WTC11 (cell line): ENCODE measurements at regions not wholly inside any gene's neighbourhood (a gene's known extent, or its start where the extent isn't known, plus 50 kb on each side); places are given as distances from the start of the nearest gene placed in this dataset.
"Not testable (repeated sequence)": the region's sequence is repeated elsewhere in the genome, so short reads cannot be mapped to it uniquely, and the experiment has no call there.

Experiments used
- CREB1 ChIP-seq: sonication (generic); formaldehyde crosslinking; IDR thresholded peaks from 2 replicates; pipeline ENCODE4 v1.8.0; 2023; ENCODE audit warnings: mild to moderate bottlenecking, missing genetic modification reagents
- CREM ChIP-seq: sonication (generic); formaldehyde crosslinking; IDR thresholded peaks from 2 replicates; pipeline ENCODE4 v1.8.1; 2022; ENCODE audit warnings: mild to moderate bottlenecking, missing genetic modification reagents, moderate library complexity
- ETV6 ChIP-seq: sonication (generic); formaldehyde crosslinking; IDR thresholded peaks from 2 replicates; pipeline ENCODE4 v1.8.1; 2022; ENCODE audit warnings: mild to moderate bottlenecking, missing genetic modification reagents
- KAT7 ChIP-seq: sonication (generic); formaldehyde crosslinking; IDR thresholded peaks from 2 replicates; pipeline ENCODE4 v1.8.1; 2023; ENCODE audit warnings: missing genetic modification reagents, mild to moderate bottlenecking, borderline replicate concordance
- NR2C2 ChIP-seq: sonication (generic); formaldehyde crosslinking; IDR thresholded peaks from 2 replicates; pipeline ENCODE4 v1.8.0; 2022; ENCODE audit warnings: mild to moderate bottlenecking, missing genetic modification reagents
- NR3C1 ChIP-seq: sonication (generic); formaldehyde crosslinking; conservative IDR thresholded peaks from 2 replicates; pipeline ENCODE4 v1.8.1; 2023; ENCODE audit warnings: low read depth, mild to moderate bottlenecking, missing genetic modification reagents
- SP1 ChIP-seq: sonication (generic); formaldehyde crosslinking; conservative IDR thresholded peaks from 2 replicates; pipeline ENCODE4 v1.8.1; 2022; ENCODE audit warnings: missing genetic modification reagents
- TEAD4 ChIP-seq: sonication (generic); formaldehyde crosslinking; IDR thresholded peaks from 2 replicates; pipeline ENCODE4 v1.8.0; 2022; ENCODE audit warnings: mild to moderate bottlenecking, missing genetic modification reagents
- ZNF121 ChIP-seq: sonication (generic); formaldehyde crosslinking; IDR thresholded peaks from 2 replicates; pipeline ENCODE4 v1.8.0; 2023; ENCODE audit warnings: missing genetic modification reagents
- TF ChIP-seq, protein P1 (sequence below): fragments of 200-600 bp; IDR thresholded peaks from 2 replicates; pipeline ENCODE4 v1.8.0; 2022; ENCODE audit warnings: antibody characterized with exemption
- TF ChIP-seq, protein P2 (sequence below): sonication (generic); formaldehyde crosslinking; IDR thresholded peaks from 2 replicates; pipeline ENCODE4 v1.8.0; 2022; ENCODE audit warnings: mild to moderate bottlenecking, missing genetic modification reagents
- TF ChIP-seq, protein P3 (sequence below): sonication (generic); formaldehyde crosslinking; IDR thresholded peaks from 2 replicates; pipeline ENCODE4 v1.8.1; 2023; ENCODE audit warnings: mild to moderate bottlenecking, missing genetic modification reagents, moderate library complexity

DNA sequence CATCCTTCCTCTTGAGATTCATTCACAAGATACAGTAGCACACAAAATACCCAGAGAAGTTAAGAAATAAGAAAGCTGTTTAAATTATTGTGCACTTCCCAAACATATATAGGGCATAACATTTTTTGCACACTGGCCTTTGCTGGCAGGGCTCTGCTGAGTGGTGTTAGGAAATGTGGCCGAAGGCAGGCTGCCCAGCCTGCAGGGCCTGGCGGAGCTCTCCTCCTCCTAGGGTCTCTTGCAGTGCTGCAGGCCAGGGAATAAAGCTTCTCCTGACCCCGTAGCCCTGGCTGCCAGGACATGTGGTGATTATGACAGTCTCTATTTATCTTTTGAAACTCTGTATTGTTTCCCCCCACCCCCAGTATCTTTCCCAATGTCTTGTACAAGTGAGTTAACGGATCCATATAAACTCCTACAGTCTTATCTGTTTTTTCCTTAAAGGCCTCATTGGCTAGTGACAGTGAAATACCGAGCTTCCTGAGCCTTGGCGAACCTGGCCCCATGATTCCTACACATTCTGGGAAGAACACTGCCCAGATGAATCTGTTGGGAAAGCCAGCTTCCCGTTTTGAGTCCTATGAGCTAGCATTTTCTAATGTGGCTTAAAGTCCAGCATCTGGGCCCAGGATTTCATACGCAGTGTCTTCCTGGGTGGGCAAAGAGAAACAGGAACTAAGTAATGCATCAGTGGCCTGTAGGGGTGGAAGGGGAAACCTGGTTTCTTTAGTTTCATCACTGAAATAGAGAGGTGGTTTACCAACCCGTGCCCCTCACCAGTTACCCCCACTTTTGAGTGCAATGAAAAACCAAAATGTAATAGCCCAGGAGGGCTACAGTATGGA lies 310.3 kb downstream of the BCL2L11 start:
- TF ChIP-seq, protein P1, sequence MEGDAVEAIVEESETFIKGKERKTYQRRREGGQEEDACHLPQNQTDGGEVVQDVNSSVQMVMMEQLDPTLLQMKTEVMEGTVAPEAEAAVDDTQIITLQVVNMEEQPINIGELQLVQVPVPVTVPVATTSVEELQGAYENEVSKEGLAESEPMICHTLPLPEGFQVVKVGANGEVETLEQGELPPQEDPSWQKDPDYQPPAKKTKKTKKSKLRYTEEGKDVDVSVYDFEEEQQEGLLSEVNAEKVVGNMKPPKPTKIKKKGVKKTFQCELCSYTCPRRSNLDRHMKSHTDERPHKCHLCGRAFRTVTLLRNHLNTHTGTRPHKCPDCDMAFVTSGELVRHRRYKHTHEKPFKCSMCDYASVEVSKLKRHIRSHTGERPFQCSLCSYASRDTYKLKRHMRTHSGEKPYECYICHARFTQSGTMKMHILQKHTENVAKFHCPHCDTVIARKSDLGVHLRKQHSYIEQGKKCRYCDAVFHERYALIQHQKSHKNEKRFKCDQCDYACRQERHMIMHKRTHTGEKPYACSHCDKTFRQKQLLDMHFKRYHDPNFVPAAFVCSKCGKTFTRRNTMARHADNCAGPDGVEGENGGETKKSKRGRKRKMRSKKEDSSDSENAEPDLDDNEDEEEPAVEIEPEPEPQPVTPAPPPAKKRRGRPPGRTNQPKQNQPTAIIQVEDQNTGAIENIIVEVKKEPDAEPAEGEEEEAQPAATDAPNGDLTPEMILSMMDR: not testable (repeated sequence)
- TF ChIP-seq, protein P2, sequence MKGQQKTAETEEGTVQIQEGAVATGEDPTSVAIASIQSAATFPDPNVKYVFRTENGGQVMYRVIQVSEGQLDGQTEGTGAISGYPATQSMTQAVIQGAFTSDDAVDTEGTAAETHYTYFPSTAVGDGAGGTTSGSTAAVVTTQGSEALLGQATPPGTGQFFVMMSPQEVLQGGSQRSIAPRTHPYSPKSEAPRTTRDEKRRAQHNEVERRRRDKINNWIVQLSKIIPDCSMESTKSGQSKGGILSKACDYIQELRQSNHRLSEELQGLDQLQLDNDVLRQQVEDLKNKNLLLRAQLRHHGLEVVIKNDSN: not testable (repeated sequence)
- TF ChIP-seq CREM (CRISPR knock-in tag); SP1 (CRISPR knock-in tag); ETV6 (CRISPR knock-in tag); NR2C2 (CRISPR knock-in tag); NR3C1 (CRISPR knock-in tag); CREB1 (CRISPR knock-in tag); KAT7; ZNF121 (CRISPR knock-in tag); TEAD4: not testable (repeated sequence)
- TF ChIP-seq, protein P3, sequence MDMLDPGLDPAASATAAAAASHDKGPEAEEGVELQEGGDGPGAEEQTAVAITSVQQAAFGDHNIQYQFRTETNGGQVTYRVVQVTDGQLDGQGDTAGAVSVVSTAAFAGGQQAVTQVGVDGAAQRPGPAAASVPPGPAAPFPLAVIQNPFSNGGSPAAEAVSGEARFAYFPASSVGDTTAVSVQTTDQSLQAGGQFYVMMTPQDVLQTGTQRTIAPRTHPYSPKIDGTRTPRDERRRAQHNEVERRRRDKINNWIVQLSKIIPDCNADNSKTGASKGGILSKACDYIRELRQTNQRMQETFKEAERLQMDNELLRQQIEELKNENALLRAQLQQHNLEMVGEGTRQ (CRISPR knock-in tag): not testable (repeated sequence)
